ENCODE measurements at regions not wholly inside any gene's neighbourhood (a gene's known extent, or its start where the extent isn't known, plus 50 kb on each side); places are given as distances from the start of the nearest gene placed in this dataset.

DNA sequence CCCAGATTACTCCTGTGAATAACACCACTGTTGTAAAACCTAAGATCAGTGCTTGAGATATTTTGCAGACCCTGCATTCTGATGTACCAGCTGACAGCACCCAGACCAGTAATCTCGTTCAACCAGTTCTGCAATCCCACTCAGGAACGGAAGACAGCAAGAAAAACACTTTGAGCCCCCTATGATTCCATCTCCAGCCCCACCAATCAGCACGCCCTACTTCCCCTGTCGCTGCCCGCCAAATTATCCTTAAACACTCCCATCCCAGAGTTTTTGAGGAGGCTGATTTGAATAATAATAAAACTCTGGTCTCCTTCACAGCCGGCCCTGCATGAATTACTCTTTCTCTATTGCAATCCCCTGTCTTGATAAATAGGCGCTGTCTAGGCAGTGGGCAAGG is 173.9 kb upstream of the CDH2 start:
- TF ChIP-seq, protein P1, sequence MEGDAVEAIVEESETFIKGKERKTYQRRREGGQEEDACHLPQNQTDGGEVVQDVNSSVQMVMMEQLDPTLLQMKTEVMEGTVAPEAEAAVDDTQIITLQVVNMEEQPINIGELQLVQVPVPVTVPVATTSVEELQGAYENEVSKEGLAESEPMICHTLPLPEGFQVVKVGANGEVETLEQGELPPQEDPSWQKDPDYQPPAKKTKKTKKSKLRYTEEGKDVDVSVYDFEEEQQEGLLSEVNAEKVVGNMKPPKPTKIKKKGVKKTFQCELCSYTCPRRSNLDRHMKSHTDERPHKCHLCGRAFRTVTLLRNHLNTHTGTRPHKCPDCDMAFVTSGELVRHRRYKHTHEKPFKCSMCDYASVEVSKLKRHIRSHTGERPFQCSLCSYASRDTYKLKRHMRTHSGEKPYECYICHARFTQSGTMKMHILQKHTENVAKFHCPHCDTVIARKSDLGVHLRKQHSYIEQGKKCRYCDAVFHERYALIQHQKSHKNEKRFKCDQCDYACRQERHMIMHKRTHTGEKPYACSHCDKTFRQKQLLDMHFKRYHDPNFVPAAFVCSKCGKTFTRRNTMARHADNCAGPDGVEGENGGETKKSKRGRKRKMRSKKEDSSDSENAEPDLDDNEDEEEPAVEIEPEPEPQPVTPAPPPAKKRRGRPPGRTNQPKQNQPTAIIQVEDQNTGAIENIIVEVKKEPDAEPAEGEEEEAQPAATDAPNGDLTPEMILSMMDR (IDR thresholded peaks at IDR 0.05) = no peak
- TF ChIP-seq EZH2phosphoT487 (IDR thresholded peaks at IDR 0.05) (no peak), EZH2 (IDR thresholded peaks at IDR 0.05) (no peak)
- H3K79me2 ChIP-seq (ENCODE audit: low read depth) = no peaks in the 10 kb centered on the region
- H3K4me3 Mint-ChIP-seq = no peak overlapping the region
- no peak for DNase-seq (ENCODE audit: low spot score)
- H3F3A ChIP-seq (ENCODE audit: low read depth) = no peaks in the 10 kb centered on the region
- no peaks in the 10 kb centered on the region for H3K9me3 ChIP-seq (ENCODE audit: low read depth)
- H2AFZ ChIP-seq (replicated peaks) = peak overlapping the region; percentile 30
- H3K36me3 Mint-ChIP-seq = no peaks in the 10 kb centered on the region
- H4K20me1 ChIP-seq (ENCODE audit: low read depth) = no peaks in the 10 kb centered on the region
- H3K27me3 Mint-ChIP-seq (ENCODE audit: insufficient read depth, low read depth) = peaks cover 3% of the 10 kb centered on the region
- no peak overlapping the region for H3K4me2 ChIP-seq
- H3K9ac ChIP-seq = no peak overlapping the region
- no peak overlapping the region for H3K27ac Mint-ChIP-seq
- no peak overlapping the region for H3K27ac ChIP-seq
- H3K27me3 ChIP-seq = no peaks in the 10 kb centered on the region
- no peak overlapping the region for H3K4me3 ChIP-seq
- peaks cover 2% of the 10 kb centered on the region for H3K9me3 Mint-ChIP-seq
- no peaks in the 10 kb centered on the region for H3K4me1 Mint-ChIP-seq
- H3K4me1 ChIP-seq = no peaks in the 10 kb centered on the region
- H3K36me3 ChIP-seq = no peaks in the 10 kb centered on the region

DNA sequence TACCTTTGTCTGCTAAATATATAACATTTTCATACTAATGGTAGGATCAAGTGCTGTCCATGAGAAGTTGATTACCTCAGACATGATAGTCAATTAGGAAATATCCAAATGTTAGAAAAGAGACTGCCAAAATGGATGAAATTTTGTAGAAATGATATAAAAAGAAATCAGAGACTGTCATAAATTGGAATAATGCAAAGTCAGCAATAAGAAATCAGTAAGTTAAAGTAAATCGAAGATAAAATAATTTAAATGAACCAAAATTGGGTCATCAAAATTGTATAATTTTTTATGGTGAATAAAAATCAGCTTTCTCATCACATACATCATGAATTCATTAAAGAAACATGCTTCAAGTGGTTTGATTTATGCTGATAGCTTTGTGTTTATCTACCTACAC is 165.3 kb upstream of the CDH2 start:
- H3K4me1 Mint-ChIP-seq = no peaks in the 10 kb centered on the region
- no peak for DNase-seq (ENCODE audit: low spot score)

DNA sequence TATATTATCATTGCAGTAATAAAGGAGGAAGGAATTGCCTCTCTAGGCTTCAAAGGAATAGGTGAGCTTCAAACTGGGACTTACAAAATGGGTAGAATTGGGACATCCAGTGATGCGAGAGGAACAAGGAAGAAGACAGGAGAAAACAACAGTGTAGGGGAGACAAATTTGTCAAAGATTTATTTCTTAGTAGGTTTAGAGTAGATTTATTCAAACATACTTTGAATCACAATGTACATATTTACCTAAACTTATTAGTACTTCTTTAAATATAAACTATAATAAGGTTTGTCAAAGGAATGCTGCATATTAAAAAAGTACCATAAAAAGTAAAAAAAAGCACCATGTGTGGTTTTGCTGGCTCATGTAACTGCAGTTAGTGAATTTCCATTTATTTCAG is 161.4 kb upstream of the CDH2 start:
- Histone ChIP-seq H3K79me2 (ENCODE audit: low read depth) (no peaks in the 10 kb centered on the region), H3K9me3 (ENCODE audit: low read depth) (no peaks in the 10 kb centered on the region), H4K20me1 (ENCODE audit: low read depth) (no peaks in the 10 kb centered on the region), H3K4me3 (no peak overlapping the region), H3K4me1 (no peaks in the 10 kb centered on the region), H3K27ac (no peak overlapping the region), H2AFZ (replicated peaks) (no peak overlapping the region), H3K4me2 (no peak overlapping the region), H3K36me3 (no peaks in the 10 kb centered on the region), H3K9ac (no peak overlapping the region), H3K27me3 (no peaks in the 10 kb centered on the region), H3F3A (ENCODE audit: low read depth) (no peaks in the 10 kb centered on the region)
- TF ChIP-seq EZH2 (IDR thresholded peaks at IDR 0.05) = no peak
- TF ChIP-seq, protein P1 (IDR thresholded peaks at IDR 0.05) = no peak
- TF ChIP-seq EZH2phosphoT487 (IDR thresholded peaks at IDR 0.05) = no peak
- Mint-ChIP-seq H3K27me3 (ENCODE audit: insufficient read depth, low read depth) (peaks cover 3% of the 10 kb centered on the region), H3K27ac (no peak overlapping the region), H3K9me3 (peaks cover 2% of the 10 kb centered on the region), H3K4me1 (no peaks in the 10 kb centered on the region), H3K4me3 (no peak overlapping the region), H3K36me3 (no peaks in the 10 kb centered on the region)
- DNase-seq (ENCODE audit: low spot score) = no peak

More for the DNA sequence above, 165.3 kb upstream of the CDH2 start:
- no peaks in the 10 kb centered on the region for H3F3A ChIP-seq (ENCODE audit: low read depth)
- no peak overlapping the region for H2AFZ ChIP-seq (replicated peaks)
- H3K9ac ChIP-seq = no peak overlapping the region
- no peak overlapping the region for H3K27ac Mint-ChIP-seq
- peaks cover 2% of the 10 kb centered on the region for H3K9me3 Mint-ChIP-seq
- no peaks in the 10 kb centered on the region for H4K20me1 ChIP-seq (ENCODE audit: low read depth)
- H3K27me3 Mint-ChIP-seq (ENCODE audit: insufficient read depth, low read depth) = no peaks in the 10 kb centered on the region
- no peaks in the 10 kb centered on the region for H3K79me2 ChIP-seq (ENCODE audit: low read depth)
- no peaks in the 10 kb centered on the region for H3K36me3 ChIP-seq
- no peaks in the 10 kb centered on the region for H3K4me1 ChIP-seq
- H3K4me2 ChIP-seq = no peak overlapping the region
- no peak overlapping the region for H3K4me3 Mint-ChIP-seq
- no peak overlapping the region for H3K4me3 ChIP-seq
- no peaks in the 10 kb centered on the region for H3K27me3 ChIP-seq
- H3K36me3 Mint-ChIP-seq = no peaks in the 10 kb centered on the region
- H3K27ac ChIP-seq = no peak overlapping the region
- no peaks in the 10 kb centered on the region for H3K9me3 ChIP-seq (ENCODE audit: low read depth)
- TF ChIP-seq EZH2phosphoT487 (IDR thresholded peaks at IDR 0.05) (no peak), EZH2 (IDR thresholded peaks at IDR 0.05) (no peak)
- TF ChIP-seq, protein P1 (IDR thresholded peaks at IDR 0.05) = no peak
